Right renal pelvis (tissue), 4 donors: ENCODE measurements at regions not wholly inside any gene's neighbourhood (a gene's known extent, or its start where the extent isn't known, plus 50 kb on each side); places are given as distances from the start of the nearest gene placed in this dataset.

ENCODE experiments used
- DNase-seq, 4 donors: peaks; one replicate each; pipeline ENCODE4 v3.0.0-alpha.2; 2013; ENCODE audit warnings: low read depth in 4 of 4, low spot score in 3 of 4, missing footprints in 1 of 4

DNA sequence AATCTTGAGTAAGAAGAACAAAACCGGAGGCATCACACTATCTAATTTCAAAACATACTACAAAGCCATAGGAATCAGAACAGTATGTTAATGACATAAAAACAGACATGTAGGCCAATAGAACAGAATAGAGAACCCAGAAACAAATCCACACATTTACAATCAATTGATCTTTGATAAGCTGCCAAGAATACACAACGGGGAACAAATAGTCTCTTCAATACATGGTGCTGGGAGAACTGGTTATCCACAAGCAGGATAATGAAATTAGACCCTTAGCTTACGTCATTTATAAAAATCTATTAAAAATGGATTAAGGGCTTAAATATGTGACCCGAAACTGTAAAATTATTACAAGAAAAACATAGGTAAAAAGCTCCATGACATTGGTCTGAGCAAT, 417.7 kb downstream of the INSC start:
- no peak for DNase-seq

DNA sequence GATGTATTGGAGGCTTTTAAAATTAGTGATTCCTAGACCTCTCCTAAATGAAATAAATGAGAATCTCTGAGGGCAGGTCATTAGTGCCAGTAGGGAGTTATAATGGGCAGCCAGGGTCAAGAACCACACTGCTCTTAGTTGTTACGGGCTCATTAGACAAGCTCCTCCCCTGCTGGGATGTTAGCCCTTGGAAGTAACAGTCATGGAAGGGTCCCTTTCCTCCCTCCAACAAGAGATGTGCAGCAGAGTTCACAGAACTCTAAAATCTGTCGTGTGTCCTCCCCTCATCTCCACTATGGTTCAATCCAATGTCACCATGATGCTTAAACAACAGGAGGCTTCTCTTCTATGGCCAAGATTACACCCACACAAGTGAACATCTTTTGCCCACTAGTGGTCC, 419.5 kb downstream of the INSC start:
- DNase-seq, result no peak

DNA sequence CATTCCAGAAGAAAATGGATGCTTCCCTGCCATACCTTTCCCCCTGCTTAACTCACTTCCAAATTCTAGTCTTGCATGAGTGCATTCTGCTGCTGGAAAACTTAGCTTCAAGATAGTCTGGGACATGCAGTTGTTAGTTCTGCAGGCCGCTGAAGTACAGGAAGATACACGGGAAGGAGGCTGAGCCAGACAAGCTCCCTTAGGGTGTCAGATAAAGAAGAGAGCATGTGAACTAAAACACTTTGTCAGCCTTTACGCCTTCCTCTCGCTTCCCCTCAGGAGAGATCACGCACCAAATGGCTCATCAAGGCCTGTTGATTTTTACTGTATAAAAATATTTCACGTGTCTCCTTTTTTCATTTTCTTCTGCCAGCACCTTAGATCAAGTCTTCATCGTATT, 420.7 kb downstream of the INSC start:
- DNase-seq, result no peak

DNA sequence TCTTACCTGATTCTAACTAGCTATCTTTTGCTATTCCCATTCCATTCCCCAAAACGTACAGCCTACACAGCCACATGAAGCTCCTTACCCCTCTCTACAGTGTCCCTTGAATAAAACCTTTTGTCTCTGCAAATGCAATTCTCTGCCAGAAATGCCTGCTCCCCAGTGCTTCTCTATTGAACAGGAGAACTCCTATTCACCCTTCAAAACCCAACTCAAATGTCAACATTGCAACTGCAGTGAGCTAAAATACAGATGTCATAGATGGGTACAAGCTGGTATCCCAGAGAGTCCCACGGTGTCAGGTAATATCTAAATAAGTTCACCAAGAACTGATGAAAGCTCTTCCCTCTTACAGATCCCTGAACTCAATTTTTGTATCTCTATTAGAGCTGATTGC, 421.7 kb downstream of the INSC start:
- no peak for DNase-seq

DNA sequence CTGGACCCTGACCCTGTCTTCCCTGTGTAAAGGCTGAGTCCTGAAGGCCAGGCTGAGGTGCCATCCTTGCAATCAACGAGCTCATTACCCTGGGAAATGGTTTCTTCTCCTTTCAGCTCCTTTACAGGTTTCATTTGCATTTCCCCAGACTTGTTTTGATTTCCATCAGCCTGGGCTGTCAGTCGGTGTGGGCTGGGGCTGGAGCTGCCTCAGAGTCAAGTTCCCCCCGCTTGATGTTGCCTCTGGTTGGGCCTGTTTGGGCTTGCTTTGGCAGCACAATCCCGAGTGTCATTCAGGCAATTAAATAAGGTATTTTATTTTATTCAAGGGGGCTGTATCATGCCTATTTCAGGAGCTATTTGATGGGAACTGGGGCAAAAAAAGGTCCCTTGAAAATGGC, 424.9 kb downstream of the INSC start:
- no peak for DNase-seq

DNA sequence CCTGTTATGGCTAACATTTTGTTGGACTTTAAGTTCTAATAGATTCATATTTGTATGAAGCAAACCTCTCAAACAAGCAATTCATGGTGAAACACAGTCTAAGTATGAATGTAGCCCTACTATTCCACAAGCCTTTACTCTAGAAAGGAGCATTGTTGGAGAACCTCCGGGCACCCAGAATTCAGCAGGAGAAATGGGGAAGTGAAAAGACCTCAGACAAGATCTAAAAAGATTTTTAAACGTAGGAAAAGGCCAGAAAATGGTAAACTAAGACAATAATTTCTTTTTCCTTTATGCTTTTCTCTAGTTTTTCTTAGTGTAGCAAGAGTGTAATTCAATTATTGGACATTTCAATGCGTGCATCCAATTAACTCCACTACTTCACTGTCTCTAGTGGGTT, 426.4 kb downstream of the INSC start:
- no peak for DNase-seq

DNA sequence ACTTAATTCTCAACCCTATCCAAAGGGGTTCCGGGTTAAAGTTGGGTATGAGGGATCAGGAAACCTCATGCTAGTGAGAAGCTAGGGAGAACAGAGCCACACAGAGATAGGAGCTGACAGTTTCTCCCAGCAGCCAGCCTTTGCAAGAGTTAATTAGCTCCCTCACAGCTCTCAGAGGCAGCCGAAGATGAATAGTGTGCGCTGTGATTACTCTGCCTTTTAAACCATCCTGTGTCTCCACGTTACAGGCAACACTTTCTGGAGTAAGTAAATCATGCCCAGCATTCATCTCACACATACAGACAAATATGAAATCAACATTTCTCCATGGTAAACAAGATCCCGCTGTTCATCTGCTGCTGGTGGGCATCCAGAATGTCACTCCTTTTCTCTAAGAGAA, 429.6 kb downstream of the INSC start:
- DNase-seq, result no peak

DNA sequence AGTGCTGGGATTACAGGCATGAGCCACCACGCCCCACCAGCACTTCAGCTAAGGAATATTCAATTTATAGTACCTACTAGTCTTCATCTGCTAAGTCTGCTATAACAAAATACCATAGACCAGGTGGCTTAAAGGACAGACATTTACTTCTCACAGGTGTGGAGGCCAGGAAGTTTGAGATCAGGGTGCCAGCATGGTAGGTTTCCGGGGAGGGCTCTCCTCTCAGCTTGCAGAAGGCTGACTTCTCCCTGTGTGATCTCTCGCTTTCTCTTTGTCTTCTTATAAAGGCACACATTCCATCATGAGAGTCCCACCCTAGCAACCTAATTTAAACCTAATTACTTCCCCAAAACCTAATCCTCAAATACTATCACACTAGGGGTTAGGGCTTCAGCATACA, 433.0 kb downstream of the INSC start:
- DNase-seq, result no peak

DNA sequence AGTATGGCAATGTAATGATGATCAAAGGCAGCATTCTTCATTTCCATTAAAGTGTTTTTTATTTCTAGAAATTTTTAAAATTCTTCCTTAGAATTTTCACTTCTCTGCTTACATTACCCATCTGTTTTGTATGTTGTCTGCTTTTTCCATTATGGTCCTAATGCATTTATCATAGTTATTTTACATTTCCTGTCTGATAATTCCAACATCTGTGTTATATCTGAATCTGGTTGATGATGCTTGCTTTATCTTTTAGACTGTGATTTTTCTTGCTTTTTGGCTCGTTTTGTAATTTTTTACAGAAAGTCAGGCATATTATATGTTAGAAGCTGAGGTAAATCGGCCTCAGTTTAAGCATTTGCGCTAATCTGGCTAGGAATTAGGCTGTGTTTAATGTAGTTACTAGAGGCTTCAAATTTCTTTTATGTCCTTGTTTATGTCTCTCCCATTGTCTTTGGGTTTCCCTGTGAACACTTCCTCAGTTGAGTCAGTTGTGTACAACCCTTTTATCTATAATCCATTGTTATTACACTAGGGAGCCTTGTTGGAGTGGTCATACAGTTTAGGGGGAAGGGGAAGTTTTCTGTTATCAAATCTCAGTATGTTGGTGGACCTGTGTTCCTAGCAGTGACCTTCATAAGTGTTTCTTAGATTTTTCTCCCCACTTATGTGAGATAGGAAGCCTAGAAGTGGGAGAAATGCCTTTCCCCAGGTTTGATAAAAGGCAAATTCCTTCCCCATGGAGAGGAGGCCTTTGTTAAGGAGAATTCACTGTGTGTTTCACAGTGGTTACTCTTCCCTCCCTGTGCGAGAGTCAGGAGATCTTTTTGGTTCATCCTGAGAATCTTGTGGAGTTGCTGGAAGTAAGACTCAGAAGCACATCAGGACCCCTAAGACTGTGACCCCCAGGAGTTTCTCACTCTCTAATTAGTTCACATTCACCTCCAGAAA, 437.5 kb downstream of the INSC start:
- DNase-seq, result no peak

DNA sequence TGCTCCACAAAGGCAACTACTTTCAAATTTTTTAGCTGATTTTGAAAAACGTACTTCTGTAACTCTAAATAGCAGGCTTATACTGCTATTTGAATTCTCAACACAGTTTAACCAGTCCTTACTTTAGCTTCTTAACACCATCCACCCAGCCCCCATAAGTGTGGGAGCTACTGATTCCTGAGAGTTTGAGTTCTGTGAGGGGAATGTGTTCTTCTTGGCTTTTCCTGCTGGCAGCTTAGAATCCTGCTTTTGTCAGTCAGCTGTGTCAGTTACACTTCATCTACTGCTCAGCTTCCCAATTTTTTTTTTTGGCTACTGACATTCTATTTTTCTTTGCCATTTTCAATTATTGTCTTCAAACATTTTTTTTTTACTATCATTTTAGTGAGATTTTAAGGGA, 440.4 kb downstream of the INSC start:
- DNase-seq, result no peak

DNA sequence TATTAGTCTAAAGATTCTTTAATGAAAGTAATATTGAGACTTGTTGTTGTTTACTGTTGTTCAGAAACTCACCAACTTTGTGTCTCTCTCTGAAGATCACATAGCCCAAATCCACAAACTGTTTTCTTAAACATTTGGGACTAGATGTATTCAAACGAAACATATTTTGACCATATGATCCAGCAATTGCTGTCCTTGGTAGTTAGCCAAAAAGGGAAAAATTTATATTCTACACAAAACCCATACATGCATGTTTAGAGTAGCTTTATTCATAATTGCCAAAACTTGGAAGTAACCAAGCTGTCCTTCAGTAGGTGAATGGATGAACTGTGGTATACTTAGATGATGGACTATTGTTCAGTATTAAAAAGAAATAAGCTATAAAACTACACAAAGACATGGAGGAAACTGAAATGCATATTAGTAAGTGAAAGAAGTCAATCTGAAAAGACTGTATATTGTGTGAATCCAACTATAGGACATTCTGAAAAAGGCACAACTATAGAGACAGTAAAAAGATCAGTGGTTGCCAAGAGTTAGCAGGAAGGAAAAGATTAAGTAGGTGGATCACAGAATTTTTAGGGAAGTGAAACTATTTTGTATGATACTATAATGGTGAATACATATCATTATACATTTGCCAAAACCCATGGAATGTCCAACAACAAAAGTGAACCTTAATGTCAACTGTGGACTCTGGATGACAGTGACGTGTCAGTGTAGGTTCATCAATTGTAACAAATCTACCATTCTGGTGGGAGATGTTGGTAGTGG, 442.9 kb downstream of the INSC start:
- no peak for DNase-seq

DNA sequence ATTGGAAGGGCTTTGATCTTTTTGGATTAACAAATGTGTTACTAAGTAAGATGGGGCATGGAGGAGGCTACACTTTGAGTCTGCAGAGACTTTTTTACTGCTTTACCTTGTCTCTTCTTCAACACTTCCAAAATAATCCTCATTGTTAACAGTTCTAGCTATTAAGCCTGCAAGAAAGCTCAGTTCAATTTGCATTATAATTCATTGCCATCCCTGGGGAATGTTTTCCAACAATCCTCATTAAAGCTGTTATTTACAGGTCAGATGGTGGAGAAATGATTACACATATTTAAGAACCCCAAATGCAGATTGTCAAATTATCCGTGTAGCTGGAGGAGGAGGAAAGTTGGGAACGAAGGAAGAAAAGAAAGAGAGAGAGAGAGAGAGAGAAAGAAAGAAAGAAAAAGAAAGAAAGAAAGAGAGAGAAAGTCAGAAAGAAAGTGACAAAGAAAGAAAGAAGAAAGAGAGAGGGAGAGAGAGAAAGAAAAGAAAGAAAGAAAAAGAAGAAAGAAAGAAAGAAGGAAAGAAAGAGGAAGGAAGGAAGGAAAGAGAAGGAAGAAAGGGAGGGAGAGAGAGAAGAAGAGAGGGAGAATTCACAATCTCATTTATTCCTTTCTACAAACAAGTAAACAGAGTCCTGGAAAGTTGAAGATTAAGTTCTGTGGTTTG, 443.9 kb downstream of the INSC start:
- no peak for DNase-seq

DNA sequence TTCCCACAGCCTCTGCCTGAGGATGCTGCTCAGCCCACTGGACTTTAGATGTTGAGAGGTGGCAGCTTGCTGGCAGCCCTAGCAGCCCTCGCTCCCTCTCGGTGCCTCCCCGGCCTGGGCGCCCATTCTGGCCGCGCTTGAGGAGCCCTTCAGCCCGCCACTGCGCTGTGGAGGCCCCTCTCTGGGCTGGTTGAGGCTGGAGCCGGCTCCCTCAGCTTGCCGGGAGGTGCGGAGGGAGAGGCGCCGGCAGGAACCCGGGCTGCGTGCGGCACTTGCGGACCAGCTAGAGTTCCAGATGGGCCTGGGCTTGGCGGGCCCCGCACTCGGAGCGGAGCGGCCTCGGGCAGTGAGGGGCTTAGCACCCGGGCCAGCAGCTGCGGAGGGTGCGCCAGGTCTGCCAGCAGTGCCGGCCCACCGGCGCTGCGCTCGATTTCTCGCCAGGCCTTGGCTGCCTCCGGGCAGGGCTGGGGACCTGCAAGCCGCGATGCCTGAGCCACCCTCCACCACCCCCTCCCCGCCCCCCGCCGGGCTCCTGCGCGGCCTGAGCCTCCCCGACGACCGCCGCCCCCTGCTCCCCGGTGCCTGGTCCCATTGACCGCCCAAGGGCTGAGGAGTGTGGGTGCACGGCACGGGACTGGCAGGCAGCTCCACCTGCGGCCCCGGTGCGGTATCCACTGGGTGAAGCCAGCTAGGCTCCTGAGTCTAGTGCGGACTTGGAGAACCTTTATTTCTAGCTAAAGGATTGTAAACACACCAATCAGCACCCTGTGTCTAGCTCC, 446.2 kb downstream of the INSC start:
- no peak for DNase-seq

DNA sequence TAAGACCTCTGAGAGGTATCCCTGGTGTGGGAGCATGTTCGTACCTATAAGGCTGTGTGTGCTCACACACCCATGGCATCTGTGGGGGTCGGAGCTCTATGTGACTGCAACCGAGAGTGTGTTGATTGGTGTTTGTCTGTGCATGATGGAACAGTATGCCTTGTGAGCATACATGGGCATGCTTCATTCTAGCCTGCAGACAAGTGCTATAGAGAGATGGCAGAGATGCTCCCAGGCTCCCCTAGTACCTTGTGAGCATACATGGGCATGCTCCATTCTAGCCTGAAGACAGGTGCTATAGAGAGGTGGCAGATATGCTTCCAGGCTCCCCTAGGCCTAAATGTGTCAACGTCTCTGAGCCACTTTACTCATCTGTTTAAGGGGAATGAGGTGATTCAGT, 447.5 kb downstream of the INSC start:
- DNase-seq, result no peak

DNA sequence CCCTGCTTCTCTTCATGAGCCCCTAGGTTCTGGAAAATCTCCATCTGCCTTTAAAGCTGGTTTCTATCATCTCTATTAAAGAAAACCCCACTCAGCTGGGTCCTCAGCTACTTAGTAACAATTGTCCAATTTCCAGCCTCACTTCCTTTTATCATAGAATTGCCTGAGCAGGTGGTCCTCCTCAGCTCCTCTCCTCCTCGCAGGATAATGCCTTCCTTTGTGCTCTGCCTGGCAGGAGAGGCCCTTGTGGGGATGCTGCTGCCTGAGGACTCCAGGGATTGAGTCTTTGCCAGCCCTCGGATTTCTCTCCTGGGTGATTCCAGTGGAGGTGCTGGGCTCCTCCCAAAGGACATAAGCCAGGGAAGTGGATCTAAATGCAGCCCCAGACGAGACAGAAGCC, 448.3 kb downstream of the INSC start:
- no peak for DNase-seq

DNA sequence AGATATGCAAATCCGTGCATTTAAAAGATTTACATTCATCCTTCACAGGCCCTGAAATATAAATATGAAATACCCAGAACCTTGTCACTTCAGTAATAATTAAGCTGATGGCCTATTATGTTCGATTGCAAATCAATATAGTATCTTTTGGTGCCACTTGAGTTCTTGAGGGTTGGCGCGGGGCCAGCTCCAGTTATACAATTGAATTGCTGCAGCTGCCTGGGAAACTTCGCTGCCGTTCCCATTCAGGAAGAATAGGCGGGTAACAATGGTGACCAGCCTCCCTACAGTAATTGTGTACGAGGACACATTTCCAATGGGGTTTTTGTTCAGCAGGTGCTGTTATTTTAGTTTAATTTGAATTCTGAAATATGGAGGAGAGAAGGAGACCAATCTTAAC, 451.2 kb downstream of the INSC start:
- no peak for DNase-seq

DNA sequence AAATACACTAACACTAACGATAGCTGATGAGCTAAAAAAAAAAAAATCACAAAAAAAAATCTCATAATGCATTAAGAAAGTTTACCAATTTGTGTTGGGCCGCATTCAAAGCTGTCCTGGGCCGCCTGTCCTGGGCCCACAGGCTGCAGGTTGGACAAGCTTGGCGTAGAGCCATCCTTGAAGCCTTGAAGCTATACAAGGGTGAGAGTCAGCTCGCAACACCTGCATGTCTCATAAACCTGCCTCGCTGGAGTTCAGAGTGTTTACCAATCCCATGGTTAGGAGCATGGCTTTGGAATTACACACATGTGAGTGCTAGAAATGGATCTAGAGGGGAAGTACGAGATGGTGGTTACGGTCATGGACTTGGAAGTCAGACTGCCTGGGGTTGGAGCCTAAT, 453.7 kb downstream of the INSC start:
- no peak for DNase-seq

DNA sequence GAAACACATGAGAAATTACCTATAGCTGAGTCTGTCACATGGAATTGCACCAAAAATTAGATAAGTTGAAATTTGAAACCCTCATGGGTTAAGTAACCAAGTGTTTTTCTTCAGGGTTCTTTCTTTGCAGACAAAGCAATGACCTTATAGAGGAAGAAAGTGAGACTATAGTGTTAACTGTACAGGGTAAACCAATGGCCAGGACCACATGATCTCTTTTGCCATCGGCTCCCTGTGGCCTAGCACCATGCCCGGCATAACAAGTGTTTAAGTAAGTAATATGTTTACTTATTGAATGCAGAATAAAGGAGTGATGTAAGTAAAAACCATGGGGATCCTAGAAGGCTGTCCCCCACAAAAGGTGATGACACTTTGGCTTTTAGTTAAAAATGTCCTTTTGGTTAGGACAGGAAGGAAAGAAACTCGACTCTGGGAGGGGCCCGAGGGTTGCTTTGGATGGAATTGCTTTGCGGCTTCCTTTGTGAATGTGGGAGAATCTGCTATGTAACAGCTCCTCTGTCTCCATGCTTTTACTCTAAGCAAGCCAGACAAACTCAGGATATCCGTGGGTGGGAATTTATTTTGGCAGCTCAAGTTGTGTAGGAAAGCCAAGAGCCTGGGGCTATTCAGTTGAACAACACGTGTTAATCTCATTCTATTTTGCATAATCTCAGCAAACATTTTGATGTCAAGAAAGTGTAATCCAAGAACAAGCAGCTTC, 454.7 kb downstream of the INSC start:
- DNase-seq, result peak in 1 of 4 donors; percentile 7

DNA sequence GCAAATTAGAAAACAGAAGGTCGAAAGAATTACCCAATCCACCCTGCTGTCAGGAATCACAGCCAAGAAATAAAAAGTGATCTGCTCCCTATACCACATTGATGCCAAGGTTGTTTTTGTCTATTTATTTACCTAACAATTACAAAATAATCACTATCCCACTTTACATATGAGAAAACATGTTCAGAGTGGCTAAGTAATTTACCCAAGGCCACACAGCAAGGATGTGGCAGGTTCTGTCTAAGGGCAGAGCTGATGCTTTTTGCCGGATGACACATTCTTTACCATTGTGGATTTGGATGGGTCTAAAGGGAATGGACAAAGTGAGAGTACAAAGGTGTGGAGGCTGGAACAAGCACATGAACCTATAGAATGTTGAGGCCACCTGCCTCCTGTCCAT, 460.7 kb downstream of the INSC start:
- DNase-seq, result no peak

DNA sequence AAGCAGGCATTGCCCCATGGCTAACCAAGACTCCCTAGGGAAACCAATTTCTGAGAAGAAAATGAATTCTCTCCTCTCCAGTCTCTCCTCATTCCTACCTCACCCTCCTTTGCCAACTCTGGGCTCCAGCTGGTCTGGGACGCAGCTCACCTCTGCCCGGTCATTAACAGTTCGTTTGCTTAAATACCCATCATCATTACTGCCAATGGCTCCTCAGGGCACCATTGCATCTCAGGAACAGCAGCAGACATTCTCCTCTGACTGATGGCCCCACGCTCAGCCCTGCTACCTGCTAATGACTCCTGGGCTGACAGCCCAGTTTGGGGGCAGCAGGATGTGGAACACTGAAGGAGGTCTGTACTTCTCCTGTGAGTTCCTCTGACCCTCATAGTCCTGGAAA, 462.0 kb downstream of the INSC start:
- no peak for DNase-seq
